Bronchial epithelial cell (primary cell): ENCODE measurements at regions not wholly inside any gene's neighbourhood (a gene's known extent, or its start where the extent isn't known, plus 50 kb on each side); places are given as distances from the start of the nearest gene placed in this dataset.

Experiments used
- DNase-seq: peaks from one replicate; pipeline ENCODE4 v3.0.0-alpha.2; 2010; ENCODE audit warnings: low read depth
- FAIRE-seq: peaks from 2 replicates; lab custom pipeline; 2011; peaks lifted over from hg19 to GRCh38; lab: Jason Lieb, UNC
- H3K27me3 ChIP-seq: 2 replicates; pipeline ENCODE4 v1.5.1; 2011; ENCODE audit warnings: low read length; ENCODE audit not compliant: control insufficient read depth, insufficient read depth
- H3K36me3 ChIP-seq: 2 replicates; pipeline ENCODE4 v1.5.1; 2011; ENCODE audit warnings: low read length; ENCODE audit not compliant: control insufficient read depth, insufficient read depth
- H3K4me3 ChIP-seq: 2 replicates; pipeline ENCODE4 v1.5.1; 2011; ENCODE audit warnings: mild to moderate bottlenecking, low read depth, low read length, control low read depth
- TF ChIP-seq, protein P1 (sequence below): IDR thresholded peaks from 2 replicates; pipeline ENCODE4 v1.5.1; 2011; ENCODE audit warnings: mild to moderate bottlenecking, moderate library complexity, low read length, control low read depth, inconsistent platforms; ENCODE audit not compliant: insufficient read depth, severe bottlenecking

DNA sequence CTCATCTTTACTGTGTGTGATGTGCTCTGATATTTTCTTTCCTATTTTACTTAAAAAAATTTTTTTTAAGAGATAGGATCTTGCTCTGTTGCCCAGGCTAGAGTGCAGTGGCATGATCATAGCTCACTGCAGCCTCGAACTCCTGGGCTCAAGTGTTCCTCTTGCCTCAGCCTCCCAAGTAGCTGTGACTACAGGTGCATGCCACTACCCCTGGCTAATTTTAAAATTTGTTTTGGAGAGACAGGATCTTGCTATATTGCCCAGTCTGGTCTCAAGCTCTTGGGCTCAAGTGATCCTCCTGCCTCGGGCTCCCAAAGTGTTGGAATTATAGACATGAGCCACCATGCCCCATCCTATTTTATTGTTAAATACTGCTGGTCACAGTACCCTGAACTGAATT is 67.4 kb downstream of the FOXD2 start:
- peaks cover 21% of the 10 kb centered on the region for H3K27me3 ChIP-seq
- DNase-seq = no peak
- TF ChIP-seq, protein P1, sequence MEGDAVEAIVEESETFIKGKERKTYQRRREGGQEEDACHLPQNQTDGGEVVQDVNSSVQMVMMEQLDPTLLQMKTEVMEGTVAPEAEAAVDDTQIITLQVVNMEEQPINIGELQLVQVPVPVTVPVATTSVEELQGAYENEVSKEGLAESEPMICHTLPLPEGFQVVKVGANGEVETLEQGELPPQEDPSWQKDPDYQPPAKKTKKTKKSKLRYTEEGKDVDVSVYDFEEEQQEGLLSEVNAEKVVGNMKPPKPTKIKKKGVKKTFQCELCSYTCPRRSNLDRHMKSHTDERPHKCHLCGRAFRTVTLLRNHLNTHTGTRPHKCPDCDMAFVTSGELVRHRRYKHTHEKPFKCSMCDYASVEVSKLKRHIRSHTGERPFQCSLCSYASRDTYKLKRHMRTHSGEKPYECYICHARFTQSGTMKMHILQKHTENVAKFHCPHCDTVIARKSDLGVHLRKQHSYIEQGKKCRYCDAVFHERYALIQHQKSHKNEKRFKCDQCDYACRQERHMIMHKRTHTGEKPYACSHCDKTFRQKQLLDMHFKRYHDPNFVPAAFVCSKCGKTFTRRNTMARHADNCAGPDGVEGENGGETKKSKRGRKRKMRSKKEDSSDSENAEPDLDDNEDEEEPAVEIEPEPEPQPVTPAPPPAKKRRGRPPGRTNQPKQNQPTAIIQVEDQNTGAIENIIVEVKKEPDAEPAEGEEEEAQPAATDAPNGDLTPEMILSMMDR = no peak
- FAIRE-seq = no peak
- no peaks in the 10 kb centered on the region for H3K36me3 ChIP-seq
- H3K4me3 ChIP-seq = no peak overlapping the region

DNA sequence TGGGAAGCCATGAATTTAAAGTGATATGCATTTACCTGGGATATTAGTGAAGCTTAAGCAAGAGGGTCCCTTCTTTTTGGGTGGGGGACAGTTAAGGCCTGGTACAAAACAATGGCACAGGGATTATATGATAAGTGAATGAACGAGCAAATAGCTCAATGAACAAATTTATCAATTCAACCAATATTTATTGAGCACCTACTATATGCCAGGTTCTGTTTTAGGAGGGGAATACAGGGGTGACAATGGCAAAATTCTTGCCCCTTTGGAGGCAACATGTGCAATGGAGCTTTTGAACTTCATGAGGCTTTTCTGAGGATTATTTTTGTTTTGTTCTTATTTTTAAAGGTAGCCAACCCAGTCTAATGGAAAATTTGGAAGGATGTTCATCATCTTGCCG is 68.2 kb downstream of the FOXD2 start:
- H3K27me3 ChIP-seq = peaks cover 21% of the 10 kb centered on the region
- DNase-seq (no peak), FAIRE-seq (no peak)
- no peaks in the 10 kb centered on the region for H3K36me3 ChIP-seq
- TF ChIP-seq, protein P1 = no peak
- no peak overlapping the region for H3K4me3 ChIP-seq

DNA sequence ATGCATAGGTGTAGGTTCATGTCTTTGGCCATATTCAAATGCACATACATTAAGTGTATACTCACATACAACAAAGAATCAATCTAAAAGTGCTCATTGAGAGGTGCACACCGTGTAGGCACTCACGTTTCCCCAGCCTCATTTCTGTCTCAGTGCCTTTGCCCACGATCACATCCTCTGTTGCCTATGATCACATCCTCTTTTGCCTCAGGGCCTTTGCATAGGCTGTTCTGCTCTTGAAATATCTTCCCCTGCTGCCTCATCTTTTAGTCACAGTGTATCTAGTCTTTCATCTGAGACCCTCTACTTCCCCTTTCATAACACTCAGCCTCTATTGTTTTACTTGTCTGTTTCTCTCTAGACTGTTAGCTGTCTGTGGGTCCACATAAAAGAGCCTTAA is 69.3 kb downstream of the FOXD2 start:
- H3K27me3 ChIP-seq = peaks cover 21% of the 10 kb centered on the region
- DNase-seq (peak; percentile 4), FAIRE-seq (no peak)
- H3K4me3 ChIP-seq = no peak overlapping the region
- TF ChIP-seq, protein P1 = no peak
- no peaks in the 10 kb centered on the region for H3K36me3 ChIP-seq

DNA sequence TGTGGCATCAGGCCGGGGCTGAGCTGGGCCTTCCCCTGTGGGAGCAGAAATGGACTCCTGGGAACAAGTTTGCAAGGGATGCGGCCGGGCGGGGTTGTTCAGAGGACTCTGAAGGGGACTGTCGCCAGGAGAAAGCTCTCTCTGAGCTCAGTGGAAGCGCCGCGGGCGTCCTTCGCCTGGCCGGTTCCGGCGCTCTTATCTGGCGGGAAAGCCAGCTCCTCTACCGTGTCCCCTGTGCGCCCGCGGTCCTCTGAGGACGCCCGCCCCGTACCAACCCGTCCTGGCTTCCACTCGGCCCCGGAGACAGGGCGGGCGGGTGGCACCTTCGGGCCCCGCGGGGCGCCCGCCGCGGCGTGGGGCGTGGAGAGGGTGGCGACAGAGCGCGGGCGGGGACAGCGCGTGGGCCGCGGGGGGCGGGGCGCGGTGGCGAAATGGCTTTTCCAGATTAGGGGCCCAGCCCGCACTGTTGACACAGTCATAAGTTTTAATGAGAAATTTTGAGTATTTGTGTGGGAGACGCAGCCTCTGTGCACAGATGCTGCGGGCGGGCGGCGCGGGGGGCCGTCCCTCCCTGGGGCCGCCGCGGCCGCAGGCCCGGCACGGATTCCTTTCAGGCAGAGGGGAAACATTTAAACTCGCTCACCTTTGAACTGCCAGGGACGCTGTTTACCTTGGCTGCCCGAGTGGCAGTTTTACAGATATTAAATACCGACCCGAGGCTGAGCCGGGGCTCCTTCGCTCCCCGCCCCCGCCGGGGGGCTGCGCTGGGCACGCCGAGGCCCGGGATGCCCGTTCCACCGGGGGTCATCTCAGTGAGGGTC is 70.2 kb downstream of the FOXD2 start:
- FAIRE-seq = no peak
- H3K27me3 ChIP-seq = peaks cover 21% of the 10 kb centered on the region

DNA sequence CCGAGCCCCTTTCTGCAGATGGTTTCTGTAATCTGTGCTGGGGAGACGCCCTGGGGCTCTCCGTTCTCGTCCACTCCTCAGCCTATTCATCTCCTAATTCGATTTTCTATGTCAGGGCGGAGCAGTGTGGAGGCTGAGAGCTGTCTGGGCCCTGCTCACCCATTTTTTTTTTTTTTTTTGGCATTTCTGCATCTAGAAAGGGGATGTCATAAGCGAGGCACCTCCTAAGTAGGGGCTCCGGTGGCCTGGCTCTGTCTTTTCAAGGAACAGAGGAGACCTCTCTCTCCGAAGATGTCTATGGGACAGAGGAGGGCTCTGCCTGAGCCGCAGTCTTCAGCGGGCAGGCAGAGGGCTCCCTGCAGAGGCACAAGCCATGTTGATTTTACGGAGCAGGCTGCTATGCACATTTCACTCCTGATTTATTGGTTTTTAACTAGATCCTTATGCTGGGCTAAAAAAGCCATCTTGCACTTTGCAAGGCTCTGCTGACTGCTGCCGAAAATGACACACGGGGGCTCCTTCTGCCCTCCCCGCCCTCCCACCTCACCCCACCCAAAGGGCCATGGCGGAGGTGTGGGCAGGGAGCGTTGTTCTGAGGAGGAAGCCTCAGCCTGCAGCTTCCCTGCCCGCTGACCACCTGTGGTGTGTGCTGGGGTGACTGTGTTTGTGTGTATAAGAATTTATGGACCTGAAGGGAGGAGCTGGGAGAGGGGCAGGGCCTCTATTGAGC is 71.0 kb downstream of the FOXD2 start:
- Histone ChIP-seq H3K27me3 (peaks cover 21% of the 10 kb centered on the region), H3K36me3 (no peaks in the 10 kb centered on the region), H3K4me3 (no peak overlapping the region)
- TF ChIP-seq, protein P1 = no peak
- FAIRE-seq (no peak), DNase-seq (no peak)

More for the DNA sequence above, 70.2 kb downstream of the FOXD2 start:
- Histone ChIP-seq H3K4me3 (peak overlapping the region; percentile 8), H3K36me3 (no peaks in the 10 kb centered on the region)
- TF ChIP-seq, protein P1 = no peak
- DNase-seq = no peak
